H9 (cell line): ENCODE measurements at regions not wholly inside any gene's neighbourhood (a gene's known extent, or its start where the extent isn't known, plus 50 kb on each side); places are given as distances from the start of the nearest gene placed in this dataset.
A peak's percentile ranks its signal among the peaks of the same experiment; 100 is the strongest.

Experiments used
- DNase-seq: peaks from one replicate; pipeline ENCODE4 v3.0.0-alpha.2; 2017
- H2AFZ ChIP-seq: one replicate; pipeline ENCODE4 v1.6.1; 2013; ENCODE audit warnings: mild to moderate bottlenecking, low read length, control low read depth, moderate library complexity
- H2AK5ac ChIP-seq: 2 replicates; pipeline ENCODE4 v1.6.1; 2013; ENCODE audit warnings: low read length, control low read depth, mixed read lengths; ENCODE audit not compliant: insufficient read length
- H2BK120ac ChIP-seq: one replicate; pipeline ENCODE4 v1.6.1; 2013; ENCODE audit warnings: low read depth, mild to moderate bottlenecking, low read length, control low read depth, inconsistent platforms; ENCODE audit not compliant: poor library complexity, severe bottlenecking
- H2BK12ac ChIP-seq: 2 replicates; pipeline ENCODE4 v1.6.1; 2013; ENCODE audit warnings: low read length, control low read depth, mixed read lengths, low read depth; ENCODE audit not compliant: insufficient read length
- H2BK15ac ChIP-seq: 2 replicates; pipeline ENCODE4 v1.6.1; 2013; ENCODE audit warnings: low read depth, low read length, control low read depth
- H2BK20ac ChIP-seq: one replicate; pipeline ENCODE4 v1.6.1; 2013; ENCODE audit warnings: low read depth, mild to moderate bottlenecking, low read length, control low read depth, inconsistent platforms; ENCODE audit not compliant: poor library complexity, severe bottlenecking
- H2BK5ac ChIP-seq: 2 replicates; pipeline ENCODE4 v1.6.1; 2013; ENCODE audit warnings: low read length, control low read depth, mixed read lengths; ENCODE audit not compliant: insufficient read length
- H3K14ac ChIP-seq: 2 replicates; pipeline ENCODE4 v1.6.1; 2013; ENCODE audit warnings: low read length, control low read depth; ENCODE audit not compliant: insufficient read depth
- H3K18ac ChIP-seq: 2 replicates; pipeline ENCODE4 v1.6.1; 2013; ENCODE audit warnings: low read depth, mild to moderate bottlenecking, mixed read lengths, low read length, control low read depth; ENCODE audit not compliant: insufficient read length
- H3K23ac ChIP-seq: 2 replicates; pipeline ENCODE4 v1.6.1; 2013; ENCODE audit warnings: low read length, control low read depth, mixed read lengths, low read depth; ENCODE audit not compliant: insufficient read length
- H3K23me2 ChIP-seq: 2 replicates; pipeline ENCODE4 v1.6.1; 2013; ENCODE audit warnings: low read depth, mild to moderate bottlenecking, mixed read lengths, low read length, control low read depth; ENCODE audit not compliant: insufficient read length, poor library complexity, severe bottlenecking
- H3K27ac ChIP-seq: 2 replicates; pipeline ENCODE4 v1.5.1; 2013; ENCODE audit warnings: low read length, control low read depth, mixed read lengths, low read depth; ENCODE audit not compliant: insufficient read length
- H3K27me3 ChIP-seq: 2 replicates; pipeline ENCODE4 v1.6.1; 2013; ENCODE audit warnings: low read length, control low read depth, inconsistent platforms; ENCODE audit not compliant: insufficient read depth
- H3K4ac ChIP-seq: 2 replicates; pipeline ENCODE4 v1.6.1; 2013; ENCODE audit warnings: low read depth, mild to moderate bottlenecking, control low read depth, inconsistent platforms, low read length, moderate library complexity
- H3K4me1 ChIP-seq: 2 replicates; pipeline ENCODE4 v1.6.1; 2013; ENCODE audit warnings: low read length, control low read depth, inconsistent platforms; ENCODE audit not compliant: insufficient read depth
- H3K4me2 ChIP-seq: 2 replicates; pipeline ENCODE4 v1.6.1; 2013; ENCODE audit warnings: low read length, control low read depth, mixed read lengths; ENCODE audit not compliant: insufficient read length, insufficient read depth
- H3K56ac ChIP-seq: 2 replicates; pipeline ENCODE4 v1.6.1; 2013; ENCODE audit warnings: low read depth, mild to moderate bottlenecking, mixed read lengths, low read length, control low read depth; ENCODE audit not compliant: insufficient read length
- H3K79me1 ChIP-seq: 2 replicates; pipeline ENCODE4 v1.6.1; 2013; ENCODE audit warnings: low read depth, mild to moderate bottlenecking, moderate library complexity, low read length, control low read depth, inconsistent platforms; ENCODE audit not compliant: insufficient read depth, poor library complexity, severe bottlenecking
- H3K79me2 ChIP-seq: 2 replicates; pipeline ENCODE4 v1.6.1; 2013; ENCODE audit warnings: low read length, control low read depth, inconsistent platforms; ENCODE audit not compliant: insufficient read depth
- H3K9ac ChIP-seq: 2 replicates; pipeline ENCODE4 v1.6.1; 2013; ENCODE audit warnings: low read length, control low read depth, mixed read lengths; ENCODE audit not compliant: insufficient read length; ENCODE audit errors: extremely low read depth
- H3K9me3 ChIP-seq: one replicate; pipeline ENCODE4 v1.6.1; 2013; ENCODE audit warnings: low read depth, low read length, inconsistent platforms; ENCODE audit not compliant: control insufficient read depth
- H3T11ph ChIP-seq: one replicate; pipeline ENCODE4 v1.6.1; 2013; ENCODE audit warnings: mild to moderate bottlenecking, low read length, control low read depth, inconsistent platforms
- H4K20me1 ChIP-seq: one replicate; pipeline ENCODE4 v1.6.1; 2013; ENCODE audit not compliant: control insufficient read depth, insufficient read length, insufficient read depth
- H4K5ac ChIP-seq: 2 replicates; pipeline ENCODE4 v1.6.1; 2013; ENCODE audit warnings: low read depth, mild to moderate bottlenecking, mixed read lengths, low read length, control low read depth; ENCODE audit not compliant: insufficient read length
- H4K8ac ChIP-seq: replicated peaks from 2 replicates; pipeline ENCODE4 v1.6.1; 2013; ENCODE audit warnings: low read length, control low read depth, mixed read lengths, low read depth; ENCODE audit not compliant: insufficient read length
- H4K91ac ChIP-seq: 2 replicates; pipeline ENCODE4 v1.6.1; 2013; ENCODE audit warnings: low read depth, mild to moderate bottlenecking, moderate library complexity, mixed read lengths, low read length, control low read depth; ENCODE audit not compliant: insufficient read length
- H3K27ac Mint-ChIP-seq, 3 experiments: 2 replicates in 2 of 3; 3 replicates in 1 of 3; pipeline ENCODE4 v1.8.0; 2020 to 2021; ENCODE audit warnings: mixed read lengths in 3 of 3, mild to moderate bottlenecking in 1 of 3, moderate library complexity in 1 of 3
- H3K27me3 Mint-ChIP-seq: 2 replicates; pipeline ENCODE4 v1.8.0; 2021; ENCODE audit warnings: low read depth, mild to moderate bottlenecking, moderate library complexity, mixed read lengths
- H3K36me3 Mint-ChIP-seq, 3 experiments: 2 replicates in 2 of 3; 3 replicates in 1 of 3; pipeline ENCODE4 v1.8.0; 2020 to 2021; ENCODE audit warnings: low read depth in 3 of 3, mixed read lengths in 3 of 3; ENCODE audit not compliant: insufficient read depth in 1 of 3
- H3K4me1 Mint-ChIP-seq, 2 experiments: 2 replicates each; pipeline ENCODE4 v1.8.0; 2020; ENCODE audit warnings: mixed read lengths in 2 of 2
- H3K4me3 Mint-ChIP-seq, 2 experiments: 2 replicates in 1 of 2; 3 replicates in 1 of 2; pipeline ENCODE4 v1.8.0; 2020 to 2021; ENCODE audit warnings: mild to moderate bottlenecking in 2 of 2, mixed read lengths in 2 of 2, moderate library complexity in 1 of 2
- H3K9me3 Mint-ChIP-seq, 2 experiments: 2 replicates in 1 of 2; 3 replicates in 1 of 2; pipeline ENCODE4 v1.8.0; 2020; ENCODE audit warnings: mild to moderate bottlenecking in 2 of 2, mixed read lengths in 2 of 2, moderate library complexity in 1 of 2
- CTCF ChIP-seq: fragments of 200-600 bp; sonication (generic); conservative IDR thresholded peaks from 3 replicates; pipeline ENCODE4 v1.8.0; 2021; ENCODE audit warnings: antibody characterized with exemption, mild to moderate bottlenecking

- Histone ChIP-seq H3K9me3 (no peaks in the 10 kb centered on the region), H3K27ac (peak overlapping the region; percentile 68), H2AFZ (no peak overlapping the region), H4K20me1 (no peaks in the 10 kb centered on the region), H3K9ac (no peak overlapping the region), H4K91ac (no peak overlapping the region), H2BK20ac (no peak overlapping the region), H3K79me2 (no peaks in the 10 kb centered on the region), H3K4me1 (no peaks in the 10 kb centered on the region; the same call in 1 of the 2 replicates), H3K23ac (no peak overlapping the region), H3K4me2 (no peak overlapping the region), H2BK15ac (no peak overlapping the region), H3K18ac (no peak overlapping the region), H4K8ac (no peak overlapping the region), H2BK5ac (no peak overlapping the region), H3K4ac (no peak overlapping the region), H3K27me3 (no peaks in the 10 kb centered on the region), H3K23me2 (no peaks in the 10 kb centered on the region), H2BK120ac (no peak overlapping the region), H2AK5ac (no peak overlapping the region), H2BK12ac (no peak overlapping the region), H3K79me1 (no peaks in the 10 kb centered on the region), H4K5ac (no peak overlapping the region), H3T11ph (no peak overlapping the region), H3K56ac (no peak overlapping the region), H3K14ac (no peak overlapping the region)
- peaks cover 35 to 44% of the 10 kb centered on the region in 2 experiments for H3K4me1 Mint-ChIP-seq
- TF ChIP-seq CTCF, result no peak
- H3K27me3 Mint-ChIP-seq, result no peaks in the 10 kb centered on the region; the same call in none of the 2 replicates
- no peak for DNase-seq
- H3K4me3 Mint-ChIP-seq, result peak overlapping the region in 1 of 2 experiments; percentile 15; a peak in 1 of 5 replicates
- peaks cover 22 to 41% (median 30%) of the 10 kb centered on the region in 3 experiments for H3K36me3 Mint-ChIP-seq
- H3K27ac Mint-ChIP-seq, result peak overlapping the region; percentile 75 to 97 (median 76); a peak in 6 of 7 replicates
- H3K9me3 Mint-ChIP-seq, result peaks cover 39 to 40% of the 10 kb centered on the region in 2 experiments
Observed at GRCh38 chr14:101293605-101294004, 267.7 kb upstream of the DIO3 start.
